NCI-H1694 (cell line): ENCODE measurements at regions not wholly inside any gene's neighbourhood (a gene's known extent, or its start where the extent isn't known, plus 50 kb on each side); places are given as distances from the start of the nearest gene placed in this dataset.
"Not testable (repeated sequence)": the region's sequence is repeated elsewhere in the genome, so short reads cannot be mapped to it uniquely, and the experiment has no call there.

Experiments
- DNase-seq: peaks from one replicate; lab custom pipeline; 2025; lab: John Stamatoyannopoulos, UW

DNA sequence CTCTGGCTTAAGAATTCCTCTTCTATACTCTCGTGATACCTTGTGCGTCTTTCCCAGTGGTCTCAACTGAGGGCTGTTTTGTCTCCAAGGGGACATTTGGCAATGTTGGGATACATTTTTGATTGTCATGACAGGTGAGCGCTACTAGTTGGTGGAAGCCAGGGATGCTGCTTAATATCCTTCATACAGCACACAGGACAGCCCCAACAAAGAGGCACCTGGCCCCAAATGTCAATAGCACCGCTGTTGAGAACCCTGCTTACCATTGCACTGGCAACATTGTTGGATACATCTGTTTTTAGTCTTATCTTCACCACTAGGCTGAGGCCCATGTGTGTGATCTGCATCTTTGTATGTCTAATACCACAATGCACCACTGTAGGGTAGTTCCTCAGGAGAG is 114.1 kb downstream of the C9orf152 start:
- DNase-seq: no peak

DNA sequence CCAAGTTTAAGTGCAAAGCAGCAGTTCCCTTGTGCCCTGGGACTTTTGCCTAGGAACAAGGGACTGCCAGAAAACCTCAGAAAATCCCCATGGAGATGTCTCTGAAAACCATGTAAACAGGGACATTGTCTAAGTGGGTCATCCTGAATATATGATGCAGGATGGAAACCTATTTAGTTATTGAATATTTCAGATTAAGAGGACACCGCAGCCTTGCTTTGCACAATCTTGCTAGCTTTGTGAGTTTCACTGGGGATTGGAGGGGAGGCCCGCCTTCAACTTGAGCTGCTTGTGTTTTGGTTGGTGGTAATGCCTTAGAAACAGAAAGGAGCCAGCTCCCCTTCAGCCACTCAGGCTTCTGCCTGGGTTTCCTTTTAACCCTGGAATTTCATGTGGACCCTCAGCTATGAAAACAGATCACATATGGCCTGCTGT is 112.8 kb downstream of the C9orf152 start:
- DNase-seq: no peak

DNA sequence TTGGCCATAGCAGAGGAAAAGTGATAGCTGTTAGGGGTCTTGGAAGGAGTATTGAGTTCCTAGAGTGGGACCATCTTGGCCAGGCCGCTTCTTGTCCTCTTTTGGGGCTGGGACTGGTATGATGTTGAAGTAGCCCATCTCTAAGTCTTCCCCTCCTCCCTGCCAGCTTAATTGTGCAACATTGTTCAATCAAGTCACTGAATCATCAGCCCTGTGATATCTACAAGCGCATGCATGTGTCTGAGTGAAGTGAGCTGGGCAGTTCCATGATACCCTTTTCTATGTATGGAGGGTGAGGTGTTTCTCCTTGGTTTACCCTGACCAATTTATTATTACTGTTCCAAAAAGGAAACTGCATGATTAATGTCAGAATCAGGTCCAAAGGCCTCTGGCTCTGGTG is 112.2 kb downstream of the C9orf152 start:
- DNase-seq: no peak

DNA sequence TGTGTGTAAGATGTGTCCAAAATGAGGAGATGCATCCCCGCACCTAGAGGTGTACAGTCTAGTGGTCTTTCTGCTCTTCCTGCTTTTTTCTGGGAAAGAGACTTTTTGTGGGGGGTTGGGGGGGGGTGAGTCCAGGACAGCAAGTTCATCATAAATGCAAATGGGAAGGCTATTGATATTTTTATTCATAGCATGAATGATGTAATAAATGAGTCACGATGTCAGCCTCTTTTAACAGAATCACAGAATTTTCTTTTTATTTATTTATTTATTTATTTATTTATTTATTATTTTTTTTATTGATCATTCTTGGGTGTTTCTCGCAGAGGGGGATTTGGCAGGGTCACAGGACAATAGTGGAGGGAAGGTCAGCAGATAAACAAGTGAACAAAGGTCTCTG is 111.3 kb downstream of the C9orf152 start:
- not testable (repeated sequence) for DNase-seq

DNA sequence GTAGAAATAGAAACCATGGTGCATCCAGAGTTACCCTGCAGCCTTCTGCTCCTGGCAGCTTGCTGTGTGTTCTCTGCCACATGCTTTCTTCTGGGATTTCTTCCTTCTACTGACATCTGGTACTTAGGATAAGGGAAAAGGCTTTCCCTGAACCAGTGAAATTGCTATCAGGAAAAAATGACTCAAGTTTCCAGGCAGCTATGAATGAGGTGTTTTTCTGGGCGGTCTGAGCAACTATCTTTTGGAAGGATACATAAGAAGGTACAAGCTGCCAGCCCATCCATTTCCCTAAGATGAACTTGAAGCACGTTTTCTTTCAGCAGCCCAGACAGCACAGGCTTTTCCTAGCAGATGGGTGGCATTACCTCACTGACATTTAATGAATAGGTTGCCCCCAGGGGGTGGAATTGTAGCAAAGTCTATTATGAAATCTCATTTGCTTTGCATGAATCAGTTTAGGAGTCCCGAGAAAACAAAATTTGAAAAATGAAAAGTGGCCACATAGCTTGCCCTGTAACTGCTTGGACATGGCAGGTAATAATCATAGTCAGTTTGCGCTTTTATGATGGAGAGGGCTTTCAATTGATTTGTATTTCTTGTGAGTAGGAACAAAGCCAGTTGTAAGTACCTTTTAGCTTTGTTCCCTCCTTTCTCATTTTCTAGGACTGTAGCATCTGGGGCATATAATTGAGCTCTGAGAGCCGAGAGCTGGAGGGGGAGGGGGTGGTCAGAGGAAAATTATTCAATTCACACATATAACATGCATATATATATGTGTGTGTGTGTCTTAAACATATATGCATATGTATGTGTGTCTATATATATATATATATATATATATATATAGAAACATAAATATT is 108.5 kb downstream of the C9orf152 start:
- peak; percentile 85 for DNase-seq

DNA sequence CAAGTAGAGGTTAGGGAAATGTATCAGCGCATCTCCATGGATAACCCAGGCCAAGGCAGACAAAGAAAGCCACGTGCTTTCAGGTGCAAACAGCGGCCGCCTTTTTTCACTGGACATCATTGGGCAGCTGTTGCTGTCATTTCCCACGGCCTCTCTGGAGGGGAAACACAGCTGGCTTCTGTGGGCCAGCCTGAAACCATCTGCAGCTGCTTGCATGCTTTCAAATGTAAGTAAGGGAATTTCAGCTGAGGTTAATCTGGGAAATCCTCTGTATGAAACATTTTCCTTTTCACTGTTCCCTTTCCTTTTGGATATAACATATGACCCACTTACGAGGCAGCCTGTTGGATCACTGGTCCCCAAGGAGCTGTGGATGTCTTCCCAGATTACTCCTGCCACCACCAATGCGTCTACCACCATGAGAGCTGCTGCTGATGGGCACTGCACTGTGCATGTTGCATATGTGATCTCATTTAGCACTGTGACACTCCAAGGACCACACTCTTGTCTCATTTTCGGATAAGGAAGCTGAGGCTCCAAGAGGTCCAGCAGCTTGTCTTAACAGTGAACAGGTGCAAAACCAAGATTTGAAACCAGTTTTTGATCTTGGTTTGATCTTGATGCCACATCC is 106.3 kb downstream of the C9orf152 start:
- no peak for DNase-seq

DNA sequence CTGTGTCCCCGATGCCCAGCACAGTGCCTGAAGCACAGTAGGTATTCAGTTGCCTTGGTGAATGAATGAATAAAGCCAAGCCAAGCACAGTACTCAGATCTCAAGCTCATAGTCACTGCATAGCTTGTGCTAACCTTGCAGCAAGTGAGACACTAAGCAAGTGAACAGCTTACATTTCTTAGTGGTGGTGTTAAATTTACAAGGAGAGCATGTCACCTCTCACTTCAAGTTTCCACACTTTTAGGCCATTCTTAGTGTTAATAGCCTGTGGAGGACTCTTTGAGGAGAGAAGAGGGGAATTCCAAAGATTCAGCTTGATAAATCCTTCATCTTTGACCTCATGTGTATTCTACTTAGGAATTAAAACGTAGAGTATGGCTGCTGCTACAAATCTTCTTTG is 104.7 kb downstream of the C9orf152 start:
- no peak for DNase-seq

DNA sequence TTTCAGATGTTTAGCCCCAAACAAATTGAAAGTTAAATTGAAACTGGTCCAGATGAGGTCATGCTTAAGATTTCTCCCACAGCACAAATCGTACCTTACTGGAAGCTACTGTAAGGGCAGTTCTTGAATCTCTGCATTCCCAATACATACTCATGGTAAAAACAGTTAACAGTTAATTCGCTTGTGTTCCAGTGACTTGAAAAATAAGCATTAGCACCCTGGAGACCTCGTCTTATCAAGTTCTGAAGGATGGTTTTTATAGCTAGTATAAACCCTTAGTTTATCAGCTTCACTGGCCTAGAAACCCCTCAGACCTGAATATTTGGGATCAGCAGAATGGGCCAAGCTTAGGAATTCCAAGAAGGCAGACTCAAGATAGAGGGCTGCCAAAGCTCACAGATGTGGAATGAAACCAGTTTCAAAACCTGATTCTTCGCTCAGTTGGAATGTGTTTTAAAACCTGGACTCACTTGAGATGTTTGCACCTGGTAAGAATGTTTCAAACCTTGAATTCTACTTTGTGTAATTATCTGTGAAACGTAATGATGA is 103.6 kb downstream of the C9orf152 start:
- DNase-seq: no peak

DNA sequence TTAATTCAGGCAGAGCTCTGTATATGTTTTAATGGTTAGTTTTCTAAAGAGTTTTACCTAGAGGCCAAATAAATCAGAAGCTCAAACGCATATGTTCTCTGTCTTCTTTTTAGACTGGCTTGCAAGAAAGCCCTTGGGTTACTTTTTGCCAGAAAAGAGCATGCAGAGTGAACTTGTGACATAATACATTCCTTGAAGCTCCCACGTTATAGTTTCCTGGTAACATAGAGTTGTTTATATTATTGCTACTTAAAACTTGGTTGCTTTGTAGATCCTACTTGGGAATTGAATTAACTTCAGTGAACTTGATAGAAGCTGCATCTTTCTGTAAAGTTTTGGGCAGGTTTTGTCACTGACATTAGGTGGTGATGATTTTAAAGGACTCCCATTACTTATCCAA is 102.9 kb downstream of the C9orf152 start:
- DNase-seq: no peak

DNA sequence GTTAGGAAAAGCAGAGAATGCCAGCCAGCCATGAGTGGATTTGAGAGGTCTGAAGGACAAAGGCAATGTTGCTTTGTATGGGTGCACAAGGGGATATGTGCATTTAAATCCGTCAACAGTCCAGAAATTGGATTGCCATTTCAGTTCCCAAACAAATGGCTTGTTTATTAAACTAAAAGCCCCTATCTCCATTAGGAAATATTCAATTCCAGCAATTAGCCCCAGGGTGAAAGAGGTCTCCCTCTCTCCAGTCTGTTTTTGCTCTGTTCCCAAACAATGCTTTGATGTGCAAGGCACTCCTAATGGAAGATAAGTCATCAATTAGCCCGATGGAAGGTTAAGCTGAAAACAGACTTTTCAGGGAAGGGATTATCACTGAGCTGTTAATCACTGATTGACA is 101.3 kb downstream of the C9orf152 start:
- no peak for DNase-seq

DNA sequence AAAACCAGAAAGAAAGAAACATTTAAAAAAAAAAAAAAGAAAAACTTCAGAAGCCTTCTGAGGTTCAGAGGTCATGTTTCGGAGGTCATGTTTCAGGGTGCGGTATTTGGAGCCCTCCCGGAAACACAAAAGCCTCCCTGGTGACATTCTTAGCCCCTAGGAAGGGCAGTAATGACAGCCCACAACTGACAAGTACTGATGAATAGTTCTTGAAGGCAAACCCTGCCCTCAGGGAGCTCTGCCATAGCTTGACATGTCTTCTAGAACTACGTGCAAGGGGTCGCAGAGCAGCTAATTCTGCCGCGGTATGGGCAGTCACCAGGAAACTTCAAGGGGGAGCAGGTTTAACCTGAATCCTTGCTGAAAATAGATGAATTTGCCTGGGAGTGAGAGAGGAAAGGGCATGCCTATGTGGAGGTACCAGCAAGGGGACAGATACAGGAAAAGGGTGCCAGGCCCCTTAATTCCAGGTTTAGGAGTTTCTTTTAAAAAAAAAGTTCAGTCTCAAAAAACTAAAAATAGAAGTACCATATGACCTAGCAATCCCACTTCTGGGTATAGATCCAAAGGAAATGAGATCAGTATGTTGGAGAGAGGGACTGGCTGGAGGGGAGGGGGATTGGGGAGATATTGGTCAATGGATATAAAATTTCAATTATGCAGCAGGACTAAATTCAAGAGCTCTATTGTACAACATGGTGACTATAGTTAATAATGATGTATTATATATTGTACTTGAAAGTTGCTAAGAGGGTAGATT is 98.4 kb downstream of the C9orf152 start:
- DNase-seq: no peak

DNA sequence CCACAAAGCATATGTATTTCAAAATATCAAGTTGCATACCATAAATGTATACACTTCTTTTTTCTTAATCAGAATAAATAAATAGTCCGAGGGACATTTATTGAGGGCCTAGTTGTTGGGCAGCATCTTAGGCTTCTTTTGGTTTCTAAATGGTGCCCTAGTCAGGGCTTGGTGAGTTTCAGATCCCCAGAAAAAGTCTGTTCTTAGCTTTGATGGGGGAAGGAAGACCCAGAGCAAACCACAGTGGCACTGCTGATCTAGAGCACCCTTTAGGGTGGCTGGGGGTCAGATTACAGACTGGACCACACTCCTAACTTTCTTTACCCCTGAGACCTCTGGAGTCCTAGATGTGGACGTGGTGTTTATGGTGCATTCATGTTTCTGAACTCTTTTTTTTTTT is 97.8 kb downstream of the C9orf152 start:
- no peak for DNase-seq

DNA sequence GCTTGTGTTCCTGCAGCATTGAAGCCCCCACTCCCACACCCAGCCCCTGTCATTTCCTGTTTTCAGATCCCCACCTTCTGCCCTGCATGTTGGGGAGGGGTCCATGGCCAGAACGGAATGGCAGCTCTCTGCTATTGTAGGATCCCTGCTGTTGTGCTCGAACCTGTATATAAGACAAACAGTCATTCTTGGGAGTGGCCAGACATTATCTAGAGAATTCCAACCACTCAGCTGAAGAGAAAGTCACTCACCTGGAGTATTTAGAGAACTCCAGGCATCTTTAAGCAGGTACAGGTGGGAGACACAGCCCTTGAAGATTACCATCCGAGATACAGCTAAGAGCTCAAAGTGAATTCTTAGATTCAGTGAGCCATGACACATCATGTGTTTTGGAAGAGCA is 96.1 kb downstream of the C9orf152 start:
- DNase-seq: no peak

DNA sequence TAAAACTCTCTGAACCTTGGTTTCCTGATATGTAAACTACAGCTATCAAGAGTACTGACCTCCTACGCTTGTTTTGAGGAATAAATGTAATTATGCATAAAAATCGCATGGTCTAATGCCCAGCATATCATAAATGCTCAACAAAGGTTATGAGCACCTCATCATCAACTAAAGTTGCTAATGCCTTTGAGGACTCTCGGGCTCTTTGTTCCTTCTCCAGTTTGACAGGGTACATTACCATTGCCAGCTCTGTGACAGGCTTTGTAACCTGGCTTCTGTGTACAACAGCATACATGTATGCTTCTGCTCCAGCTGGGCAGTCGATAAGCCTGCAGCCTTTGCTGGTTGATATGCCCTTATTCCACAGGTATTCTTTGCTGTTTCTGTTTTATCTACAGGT is 95.2 kb downstream of the C9orf152 start:
- DNase-seq: no peak

DNA sequence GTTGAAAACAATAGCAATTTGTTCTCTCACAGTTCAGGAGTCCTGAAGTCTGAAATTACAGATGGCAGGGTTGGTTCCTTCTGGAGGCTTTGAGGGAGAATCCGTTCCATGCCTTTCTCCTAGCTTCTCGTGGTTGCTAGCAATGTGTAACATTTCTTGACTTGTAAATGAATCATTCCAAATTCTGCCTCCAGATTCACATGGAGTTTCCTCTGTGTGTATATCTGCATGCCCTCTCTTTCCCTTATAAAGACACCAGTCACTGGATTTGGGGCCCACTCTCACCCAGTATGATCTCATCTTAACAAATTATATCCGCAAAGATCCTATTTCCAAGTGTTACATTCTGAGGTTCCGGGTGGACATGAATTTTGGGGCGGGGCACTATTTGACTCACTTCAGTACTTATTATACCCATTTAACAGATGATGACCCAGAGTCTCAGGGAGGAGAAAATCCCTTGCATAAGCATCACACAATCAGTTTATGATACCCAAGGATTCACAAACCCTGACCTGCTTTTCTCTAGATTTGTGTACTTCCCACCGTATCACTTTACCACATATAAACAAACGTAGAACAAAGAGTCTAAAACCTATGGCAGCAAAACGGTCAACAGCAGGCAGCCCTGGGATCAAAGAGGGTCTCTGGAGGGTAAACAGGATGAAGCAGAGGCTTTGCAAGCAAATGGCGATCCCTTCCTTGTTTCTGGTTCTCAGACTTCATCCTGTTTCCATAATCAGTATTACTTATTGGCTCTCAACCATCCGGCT is 93.7 kb downstream of the C9orf152 start:
- DNase-seq: no peak

DNA sequence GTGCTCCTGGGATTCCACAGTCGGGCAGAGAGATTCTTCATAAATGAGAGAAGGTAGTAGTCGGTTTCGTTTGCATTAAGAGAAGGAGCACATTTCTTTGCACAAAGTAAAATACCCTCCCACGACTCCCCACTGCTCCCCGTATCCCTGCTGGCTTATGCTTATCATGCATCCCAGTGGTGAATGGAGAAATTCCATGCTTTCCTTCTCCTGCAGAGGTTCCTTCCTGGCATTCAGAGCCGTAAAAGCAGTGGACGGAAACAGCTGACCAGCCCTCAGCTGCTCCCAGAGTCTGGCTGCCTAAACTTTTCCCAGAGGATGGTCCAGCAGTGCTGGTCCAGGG is 93.1 kb downstream of the C9orf152 start:
- no peak for DNase-seq

DNA sequence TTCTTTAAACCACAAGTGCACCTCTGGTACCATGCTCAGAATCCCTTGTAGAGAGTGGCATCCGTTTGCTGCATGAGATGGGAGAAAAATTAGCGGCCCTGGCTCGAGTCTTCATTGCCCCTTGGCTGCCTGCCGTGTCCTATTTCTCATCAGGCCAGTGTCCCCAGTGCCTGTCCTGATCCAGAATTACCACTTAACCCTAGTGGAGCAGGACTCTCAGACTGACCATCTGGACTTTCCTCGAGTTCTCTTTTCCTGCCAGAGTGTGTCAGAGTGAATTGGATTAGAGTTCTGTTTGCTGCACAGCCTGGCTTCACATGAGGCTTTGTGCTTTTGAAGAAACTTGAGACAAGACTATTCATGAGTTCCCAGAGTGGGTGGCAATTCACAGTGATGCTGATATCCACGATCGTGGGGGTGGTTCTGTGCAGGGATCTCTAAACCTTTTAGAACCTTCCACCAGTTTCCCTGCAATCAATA is 92.6 kb downstream of the C9orf152 start:
- no peak for DNase-seq

DNA sequence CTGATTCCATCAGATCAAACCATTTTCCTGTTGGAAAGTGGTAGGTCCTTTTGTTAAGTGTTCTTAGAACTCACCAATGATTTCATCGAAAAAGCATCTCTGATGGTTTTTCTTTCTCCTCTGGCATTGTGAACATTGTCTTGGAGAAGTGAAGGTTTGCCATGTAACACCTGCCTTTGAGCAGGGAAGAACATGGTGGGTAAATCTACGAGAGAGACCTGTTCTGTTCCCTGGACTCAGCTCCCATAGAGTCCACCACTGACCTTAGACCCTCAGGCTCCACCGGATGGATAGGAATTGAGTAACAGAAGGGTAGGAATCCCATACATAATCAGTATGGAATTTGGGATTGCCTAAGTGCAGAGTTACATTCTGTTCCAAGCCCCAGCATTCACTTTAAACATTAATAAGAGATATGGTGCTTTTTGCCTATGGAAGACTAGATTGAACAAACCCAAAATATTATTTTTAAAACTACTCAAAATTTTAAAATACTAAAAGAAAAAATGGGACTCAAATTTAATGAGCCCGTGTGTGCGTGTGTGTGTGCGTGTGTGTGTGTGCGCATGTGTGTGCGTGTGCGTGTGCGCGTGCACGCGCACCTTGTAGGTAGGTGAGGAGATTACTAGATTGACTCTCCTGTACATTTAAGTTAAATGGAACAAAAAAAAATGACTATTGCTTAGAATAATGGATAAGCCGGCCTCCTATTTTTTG is 92.0 kb downstream of the C9orf152 start:
- no peak for DNase-seq

DNA sequence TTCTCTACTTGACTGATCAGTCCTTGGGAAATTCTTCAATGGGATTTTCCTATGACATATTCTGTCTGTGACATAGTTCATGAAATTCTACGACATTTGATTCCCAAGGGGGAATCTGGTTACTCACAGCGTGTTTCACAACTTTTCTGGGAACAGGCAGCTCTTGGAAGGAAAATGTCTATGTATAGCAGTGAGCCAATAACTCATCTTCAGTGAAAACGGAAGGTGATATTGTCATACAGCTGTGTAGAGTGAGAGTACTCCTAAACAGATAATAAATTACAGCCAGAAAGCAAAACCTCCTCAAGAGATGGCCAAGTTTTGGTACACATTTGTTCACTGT is 91.4 kb downstream of the C9orf152 start:
- DNase-seq: no peak

DNA sequence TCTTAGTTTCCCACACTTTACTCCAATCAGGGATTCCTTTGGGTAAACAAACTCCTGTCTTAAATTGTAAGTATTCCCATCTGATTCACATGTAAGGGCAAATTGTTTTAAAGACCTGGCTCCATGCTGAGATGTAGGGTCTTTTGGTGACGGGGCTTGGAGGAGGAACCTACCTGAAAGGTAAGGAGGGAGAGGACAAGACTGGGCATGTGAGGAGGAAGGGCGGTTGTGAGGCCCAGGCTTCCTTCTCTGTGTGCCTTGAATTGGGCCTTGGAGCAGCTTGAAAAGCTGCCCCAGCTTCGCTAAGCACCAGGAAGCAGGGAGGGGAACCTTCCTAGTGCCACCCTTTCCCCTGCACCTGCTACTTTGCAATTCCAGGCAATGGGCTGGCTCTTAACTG is 86.8 kb downstream of the C9orf152 start:
- DNase-seq: no peak
